Gastroesophageal sphincter (tissue), 4 donors: ENCODE measurements at regions not wholly inside any gene's neighbourhood (a gene's known extent, or its start where the extent isn't known, plus 50 kb on each side); places are given as distances from the start of the nearest gene placed in this dataset.

ENCODE experiments used
- ATAC-seq: fragments of 150-250 bp; one replicate; pipeline ENCODE4 v1.9.1; 2016; ENCODE audit warnings: mild to moderate bottlenecking, moderate library complexity
- H3K27ac ChIP-seq, 4 donors: fragments of 200-600 bp; sonication (generic) in 3 of 4; 1 replicate in 3 of 4; 2 replicates in 1 of 4; pipeline ENCODE4 v1.5.1; 2016 to 2019
- H3K27me3 ChIP-seq: fragments of 200-600 bp; sonication (generic); one replicate; pipeline ENCODE4 v1.5.1; 2019
- H3K36me3 ChIP-seq, 2 donors: fragments of 200-600 bp; sonication (generic); one replicate each; pipeline ENCODE4 v1.5.1; 2019; ENCODE audit warnings: control low read depth in 1 of 2
- H3K4me1 ChIP-seq, 3 donors: fragments of 200-600 bp; sonication (generic); 1 replicate in 2 of 3; 2 replicates in 1 of 3; pipeline ENCODE4 v1.5.1; 2016 to 2019; ENCODE audit warnings: control low read depth in 2 of 3
- H3K4me3 ChIP-seq, 2 donors: fragments of 200-600 bp; sonication (generic); one replicate each; pipeline ENCODE4 v1.5.1; 2019; ENCODE audit warnings: mild to moderate bottlenecking in 1 of 2, moderate library complexity in 1 of 2
- H3K9me3 ChIP-seq, 3 donors: fragments of 200-600 bp; sonication (generic); one replicate each; pipeline ENCODE4 v1.5.1; 2017 to 2019; ENCODE audit warnings: control low read depth in 2 of 3
- EP300 ChIP-seq: sonication (generic); formaldehyde crosslinking; IDR thresholded peaks from one replicate; pipeline ENCODE4 v1.6.1; 2017; ENCODE audit warnings: antibody characterized with exemption, mild to moderate bottlenecking
- POLR2A ChIP-seq, 2 donors: fragments of 450-650 bp; IDR thresholded peaks; one replicate each; pipeline ENCODE4 v1.6.1; 2017; ENCODE audit warnings: antibody characterized with exemption in 2 of 2, mild to moderate bottlenecking in 2 of 2, moderate library complexity in 1 of 2
- POLR2AphosphoS5 ChIP-seq: sonication (generic); formaldehyde crosslinking; IDR thresholded peaks from one replicate; pipeline ENCODE4 v1.6.1; 2017; ENCODE audit warnings: antibody characterized with exemption
- WGBS, 2 donors: methylation state at CpG; one replicate each; pipeline ENCODE4 v1.1.5; 2018; ENCODE audit warnings: low coverage in 1 of 2; 5-methylcytosine and 5-hydroxymethylcytosine counted together
- TF ChIP-seq, protein P1 (sequence below), 4 experiments: fragments of 200-600 bp in 2 of 4; fragments of 450-650 bp in 2 of 4; sonication (generic) in 1 of 4; IDR thresholded peaks; one replicate each; pipeline ENCODE4 v1.5.1; 2017 to 2019; ENCODE audit warnings: antibody characterized with exemption in 4 of 4, mild to moderate bottlenecking in 2 of 4, moderate library complexity in 2 of 4

DNA sequence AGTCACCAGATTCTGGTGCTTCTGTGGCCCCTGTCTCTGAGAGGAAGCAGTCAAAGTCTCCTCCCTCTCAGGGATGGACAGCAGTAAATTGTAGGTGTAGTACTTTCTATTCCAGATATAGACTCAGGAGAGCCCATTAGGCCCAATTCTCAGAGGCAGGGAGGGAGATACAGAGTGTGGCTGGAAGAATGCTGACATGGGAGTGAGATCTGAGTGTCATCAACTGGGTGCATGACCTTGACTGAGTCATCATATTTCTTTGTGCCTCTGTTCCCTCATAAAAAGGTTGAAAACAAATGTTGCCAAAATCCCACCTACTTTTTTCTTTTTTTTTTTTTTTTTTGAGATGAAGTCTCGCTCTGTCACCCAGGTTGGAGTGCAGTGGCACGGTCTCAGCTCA is 506.1 kb downstream of the BCL11A start:
- H3K4me1 ChIP-seq = no peaks in the 10 kb centered on the region
- H3K9me3 ChIP-seq = no peaks in the 10 kb centered on the region
- H3K27ac ChIP-seq = no peak overlapping the region
- 92% methylated on average over 2 of the region's 2 CpGs; no CpG with 5 or more reads in 1 of the 2 donors for WGBS, 2 donors
- H3K4me3 ChIP-seq = no peak overlapping the region
- no peaks in the 10 kb centered on the region for H3K27me3 ChIP-seq
- no peaks in the 10 kb centered on the region for H3K36me3 ChIP-seq
- no peak for TF ChIP-seq POLR2A (IDR thresholded peaks at IDR 0.05)
- TF ChIP-seq POLR2AphosphoS5 = no peak
- no peak for ATAC-seq

- ATAC-seq = no peak
- H3K27me3 ChIP-seq = no peaks in the 10 kb centered on the region
Measured at GRCh38 chr2:60046529-60046928, 506.9 kb downstream of the BCL11A start.

GRCh38 chr2:60045456-60045855 is 508.0 kb downstream of the BCL11A start:
- H3K27me3 ChIP-seq = no peaks in the 10 kb centered on the region
- H3K27ac ChIP-seq = no peak overlapping the region
- H3K36me3 ChIP-seq = no peaks in the 10 kb centered on the region
- 91 to 100% methylated on average over 1 of the region's 1 CpG for WGBS, 2 donors
- TF ChIP-seq, protein P1, sequence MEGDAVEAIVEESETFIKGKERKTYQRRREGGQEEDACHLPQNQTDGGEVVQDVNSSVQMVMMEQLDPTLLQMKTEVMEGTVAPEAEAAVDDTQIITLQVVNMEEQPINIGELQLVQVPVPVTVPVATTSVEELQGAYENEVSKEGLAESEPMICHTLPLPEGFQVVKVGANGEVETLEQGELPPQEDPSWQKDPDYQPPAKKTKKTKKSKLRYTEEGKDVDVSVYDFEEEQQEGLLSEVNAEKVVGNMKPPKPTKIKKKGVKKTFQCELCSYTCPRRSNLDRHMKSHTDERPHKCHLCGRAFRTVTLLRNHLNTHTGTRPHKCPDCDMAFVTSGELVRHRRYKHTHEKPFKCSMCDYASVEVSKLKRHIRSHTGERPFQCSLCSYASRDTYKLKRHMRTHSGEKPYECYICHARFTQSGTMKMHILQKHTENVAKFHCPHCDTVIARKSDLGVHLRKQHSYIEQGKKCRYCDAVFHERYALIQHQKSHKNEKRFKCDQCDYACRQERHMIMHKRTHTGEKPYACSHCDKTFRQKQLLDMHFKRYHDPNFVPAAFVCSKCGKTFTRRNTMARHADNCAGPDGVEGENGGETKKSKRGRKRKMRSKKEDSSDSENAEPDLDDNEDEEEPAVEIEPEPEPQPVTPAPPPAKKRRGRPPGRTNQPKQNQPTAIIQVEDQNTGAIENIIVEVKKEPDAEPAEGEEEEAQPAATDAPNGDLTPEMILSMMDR (IDR thresholded peaks at IDR 0.05) = no peak
- TF ChIP-seq EP300 (no peak), POLR2AphosphoS5 (no peak)
- no peaks in the 10 kb centered on the region for H3K9me3 ChIP-seq
- H3K4me3 ChIP-seq = no peak overlapping the region
- no peak for ATAC-seq
- H3K4me1 ChIP-seq = no peaks in the 10 kb centered on the region

More at GRCh38 chr2:60046529-60046928, 506.9 kb downstream of the BCL11A start:
- Histone ChIP-seq H3K4me1 (no peaks in the 10 kb centered on the region), H3K36me3 (no peaks in the 10 kb centered on the region), H3K9me3 (no peaks in the 10 kb centered on the region), H3K4me3 (no peak overlapping the region), H3K27ac (no peak overlapping the region)
- WGBS, 2 donors = 70 to 75% methylated on average over 4 of the region's 4 CpGs
- TF ChIP-seq POLR2A (IDR thresholded peaks at IDR 0.05) = no peak
- TF ChIP-seq, protein P1 (IDR thresholded peaks at IDR 0.05) = no peak
- no peak for TF ChIP-seq EP300
- no peak for TF ChIP-seq POLR2AphosphoS5

DNA sequence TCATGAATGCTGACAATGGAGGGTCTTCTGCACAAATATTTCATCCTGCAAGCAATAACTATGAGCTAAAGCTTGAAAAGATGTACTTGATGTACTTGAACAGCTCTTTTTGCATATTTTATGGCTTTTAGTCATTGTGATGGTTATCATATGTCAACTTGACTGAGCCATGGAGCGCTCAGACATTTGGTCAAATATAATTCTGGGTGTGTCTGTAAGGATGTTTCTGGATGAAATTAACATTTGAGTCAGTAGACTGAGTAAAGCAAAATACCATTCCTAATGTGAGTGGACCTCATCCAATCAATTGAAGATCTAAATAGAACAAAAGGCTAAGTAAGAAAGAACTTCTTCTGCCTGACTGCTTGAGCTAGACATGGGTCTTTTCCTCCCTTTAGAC is 509.0 kb downstream of the BCL11A start:
- TF ChIP-seq POLR2AphosphoS5 = no peak
- TF ChIP-seq, protein P1 (IDR thresholded peaks at IDR 0.05) = no peak
- TF ChIP-seq POLR2A (IDR thresholded peaks at IDR 0.05) = no peak
- TF ChIP-seq EP300 = no peak

GRCh38 chr2:60042023-60042422 is 511.4 kb downstream of the BCL11A start:
- no peak overlapping the region for H3K27ac ChIP-seq
- WGBS, 2 donors = 90% methylated on average over 2 of the region's 3 CpGs; no CpG with 5 or more reads in 1 of the 2 donors
- no peak overlapping the region for H3K4me3 ChIP-seq
- ATAC-seq = no peak
- H3K27me3 ChIP-seq = no peaks in the 10 kb centered on the region
- no peaks in the 10 kb centered on the region for H3K9me3 ChIP-seq
- H3K36me3 ChIP-seq = no peaks in the 10 kb centered on the region
- TF ChIP-seq, protein P1 (IDR thresholded peaks at IDR 0.05) = no peak
- TF ChIP-seq EP300 (no peak), POLR2A (IDR thresholded peaks at IDR 0.05) (no peak), POLR2AphosphoS5 (no peak)
- H3K4me1 ChIP-seq = no peaks in the 10 kb centered on the region

More for the DNA sequence above, 509.0 kb downstream of the BCL11A start:
- WGBS, 2 donors = 83 to 100% methylated on average over 1 of the region's 1 CpG
- H3K36me3 ChIP-seq = no peaks in the 10 kb centered on the region
- no peak overlapping the region for H3K4me3 ChIP-seq
- H3K27ac ChIP-seq = no peak overlapping the region
- H3K9me3 ChIP-seq = no peaks in the 10 kb centered on the region
- ATAC-seq = no peak
- no peaks in the 10 kb centered on the region for H3K27me3 ChIP-seq
- H3K4me1 ChIP-seq = no peaks in the 10 kb centered on the region
